GM18909 (cell line): ENCODE measurements at regions not wholly inside any gene's neighbourhood (a gene's known extent, or its start where the extent isn't known, plus 50 kb on each side); places are given as distances from the start of the nearest gene placed in this dataset.

Source experiments
- ATAC-seq: cut with Tn5 transposase; IDR thresholded peaks from one replicate; pipeline ENCODE4 v1.9.1; 2021; ENCODE audit warnings: mild to moderate bottlenecking; ENCODE audit not compliant: unreplicated experiment, poor library complexity

DNA sequence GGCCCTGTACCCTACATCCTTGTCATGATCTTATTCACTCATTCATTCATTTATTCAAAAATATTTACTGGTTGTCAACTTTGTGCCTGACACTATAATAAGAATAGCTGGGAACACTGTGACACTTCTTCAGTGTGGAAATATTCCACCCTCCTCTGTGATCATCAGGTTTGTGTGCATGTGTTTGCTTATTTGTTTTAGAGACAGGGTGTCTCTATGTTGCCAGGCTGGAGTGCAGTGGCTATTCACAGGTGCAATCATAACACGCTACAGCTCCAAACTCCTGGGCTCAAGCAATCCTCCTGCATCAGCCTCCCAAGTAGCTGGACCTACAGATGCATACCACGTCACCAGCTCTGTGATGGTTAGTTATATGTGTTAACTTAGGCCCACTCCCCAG is 50.0 kb upstream of the PLCL2 start:
- no peak for ATAC-seq
